Mesenchymal stem cell (in vitro differentiated cells and primary cell): ENCODE measurements at regions not wholly inside any gene's neighbourhood (a gene's known extent, or its start where the extent isn't known, plus 50 kb on each side); places are given as distances from the start of the nearest gene placed in this dataset.

ENCODE experiments used
- DNase-seq: peaks from one replicate; pipeline ENCODE4 v3.0.0-alpha.2; 2013
- H2AFZ ChIP-seq: one replicate; pipeline ENCODE4 v1.6.1; 2013; ENCODE audit warnings: low read depth, mild to moderate bottlenecking, control low read depth, inconsistent platforms, low read length, moderate library complexity
- H2AK5ac ChIP-seq: 2 replicates; pipeline ENCODE4 v1.6.1; 2013; ENCODE audit warnings: low read length, moderate library complexity, mild to moderate bottlenecking, inconsistent platforms; ENCODE audit not compliant: severe bottlenecking
- H2BK120ac ChIP-seq: one replicate; pipeline ENCODE4 v1.6.1; 2013; ENCODE audit warnings: low read depth, mild to moderate bottlenecking, inconsistent platforms, low read length, moderate library complexity
- H2BK12ac ChIP-seq, 2 experiments: one replicate each; pipeline ENCODE4 v1.6.1; 2013; ENCODE audit warnings: inconsistent platforms in 2 of 2, low read length in 2 of 2, mild to moderate bottlenecking in 2 of 2, moderate library complexity in 2 of 2, control low read depth in 1 of 2
- H2BK15ac ChIP-seq: one replicate; pipeline ENCODE4 v1.6.1; 2013; ENCODE audit warnings: mild to moderate bottlenecking, low read depth, inconsistent platforms; ENCODE audit not compliant: poor library complexity, severe bottlenecking
- H2BK5ac ChIP-seq: 2 replicates; pipeline ENCODE4 v1.6.1; 2013; ENCODE audit warnings: low read depth, mild to moderate bottlenecking, low read length, control low read depth, inconsistent platforms; ENCODE audit not compliant: poor library complexity, severe bottlenecking
- H3K14ac ChIP-seq, 2 experiments: one replicate each; pipeline ENCODE4 v1.6.1; 2013; ENCODE audit warnings: inconsistent platforms in 2 of 2, low read length in 2 of 2, control low read depth in 1 of 2, mild to moderate bottlenecking in 1 of 2, moderate library complexity in 1 of 2
- H3K18ac ChIP-seq, 2 experiments: one replicate each; pipeline ENCODE4 v1.6.1; 2013; ENCODE audit warnings: inconsistent platforms in 2 of 2, low read length in 2 of 2, control low read depth in 1 of 2, low read depth in 1 of 2, mild to moderate bottlenecking in 1 of 2
- H3K23ac ChIP-seq, 2 experiments: one replicate each; pipeline ENCODE4 v1.6.1; 2013; ENCODE audit warnings: inconsistent platforms in 2 of 2, low read length in 2 of 2, mild to moderate bottlenecking in 2 of 2, moderate library complexity in 2 of 2, control low read depth in 1 of 2
- H3K27ac ChIP-seq: 2 replicates; pipeline ENCODE4 v1.5.1; 2013; ENCODE audit warnings: mild to moderate bottlenecking, moderate library complexity, low read length, control low read depth, inconsistent platforms; ENCODE audit not compliant: poor library complexity, severe bottlenecking
- H3K27me3 ChIP-seq, 2 experiments: 2 replicates each; pipeline versions ENCODE4 v1.6.1 to v1.7.0; 2013; ENCODE audit warnings: low read length in 2 of 2, mild to moderate bottlenecking in 2 of 2, moderate library complexity in 2 of 2, control low read depth in 1 of 2, inconsistent platforms in 1 of 2; ENCODE audit not compliant: control insufficient read depth in 1 of 2, insufficient read depth in 1 of 2
- H3K36me3 ChIP-seq, 2 experiments: 2 replicates each; pipeline versions ENCODE4 v1.6.1 to v1.7.0; 2013; ENCODE audit warnings: low read length in 2 of 2, control low read depth in 1 of 2, inconsistent platforms in 1 of 2, low read depth in 1 of 2, mild to moderate bottlenecking in 1 of 2; ENCODE audit not compliant: insufficient read depth in 2 of 2, control insufficient read depth in 1 of 2
- H3K4ac ChIP-seq, 2 experiments: one replicate each; pipeline ENCODE4 v1.6.1; 2013; ENCODE audit warnings: inconsistent platforms in 2 of 2, low read length in 2 of 2, mild to moderate bottlenecking in 2 of 2, moderate library complexity in 2 of 2, control low read depth in 1 of 2, low read depth in 1 of 2
- H3K4me1 ChIP-seq: 2 replicates; pipeline ENCODE4 v1.6.1; 2013; ENCODE audit warnings: low read depth, low read length, control low read depth; ENCODE audit not compliant: control insufficient read depth, insufficient read depth
- H3K4me2 ChIP-seq: 2 replicates; pipeline ENCODE4 v1.6.1; 2013; ENCODE audit warnings: low read length, mild to moderate bottlenecking, inconsistent platforms; ENCODE audit not compliant: poor library complexity, severe bottlenecking
- H3K4me3 ChIP-seq, 2 experiments: 2 replicates each; pipeline versions ENCODE4 v1.5.1 to v1.7.0; 2013; ENCODE audit warnings: low read length in 2 of 2, mild to moderate bottlenecking in 2 of 2, control low read depth in 1 of 2, low read depth in 1 of 2; ENCODE audit not compliant: insufficient read depth in 1 of 2
- H3K79me1 ChIP-seq: replicated peaks from 2 replicates; pipeline ENCODE4 v1.6.1; 2013; ENCODE audit warnings: mild to moderate bottlenecking, control low read depth, low read length, inconsistent platforms; ENCODE audit not compliant: poor library complexity, severe bottlenecking
- H3K9ac ChIP-seq: 2 replicates; pipeline ENCODE4 v1.7.0; 2013; ENCODE audit warnings: mild to moderate bottlenecking, low read length, moderate library complexity
- H3K9me3 ChIP-seq: 2 replicates; pipeline ENCODE4 v1.7.0; 2013; ENCODE audit warnings: mild to moderate bottlenecking, low read length; ENCODE audit not compliant: control insufficient read depth
- H4K8ac ChIP-seq: one replicate; pipeline ENCODE4 v1.6.1; 2013; ENCODE audit warnings: inconsistent platforms, mild to moderate bottlenecking, low read length, moderate library complexity
- H4K91ac ChIP-seq: one replicate; pipeline ENCODE4 v1.6.1; 2013; ENCODE audit warnings: mild to moderate bottlenecking, low read length, inconsistent platforms
- WGBS: methylation state at CpG from one replicate; pipeline ENCODE4 v1.1.7; 2013; ENCODE audit warnings: mixed read lengths; 5-methylcytosine and 5-hydroxymethylcytosine counted together

DNA sequence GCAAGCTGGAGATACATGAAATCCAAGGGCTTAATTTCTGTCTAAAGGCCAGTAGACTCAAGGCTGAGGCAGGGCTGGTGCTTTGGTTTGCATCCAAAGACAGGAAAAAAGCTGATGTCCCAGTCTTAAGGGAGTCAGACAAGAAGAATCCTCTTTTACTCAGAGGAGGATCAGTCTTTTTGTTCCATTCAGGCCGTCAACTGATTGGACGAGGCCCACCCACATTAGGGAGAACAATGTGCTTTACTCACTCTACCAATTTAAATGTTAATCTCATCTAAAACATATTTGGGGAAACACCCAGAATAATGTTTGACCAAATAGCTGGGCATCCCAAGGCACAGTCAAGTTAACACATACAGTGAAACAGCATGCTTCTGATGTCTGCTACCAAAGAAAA, 388.5 kb upstream of the CHRM2 start:
- no peaks in the 10 kb centered on the region for H3K79me1 ChIP-seq
- no peak overlapping the region for H4K8ac ChIP-seq
- no peaks in the 10 kb centered on the region for H3K36me3 ChIP-seq
- no peaks in the 10 kb centered on the region for H3K4me1 ChIP-seq
- H2BK15ac ChIP-seq, result no peak overlapping the region
- no peak overlapping the region for H3K4me2 ChIP-seq
- DNase-seq, result no peak
- no peak overlapping the region for H2BK120ac ChIP-seq
- H3K4ac ChIP-seq, result no peak overlapping the region
- H3K18ac ChIP-seq, result no peak overlapping the region
- no peak overlapping the region for H2AK5ac ChIP-seq
- H3K23ac ChIP-seq, result no peak overlapping the region
- no peak overlapping the region for H3K4me3 ChIP-seq
- no peak overlapping the region for H3K27ac ChIP-seq
- H3K27me3 ChIP-seq, result no peaks in the 10 kb centered on the region
- no peak overlapping the region for H2BK12ac ChIP-seq
- H3K14ac ChIP-seq, result no peak overlapping the region
- no peak overlapping the region for H2AFZ ChIP-seq
- no peak overlapping the region for H2BK5ac ChIP-seq
- no peak overlapping the region for H4K91ac ChIP-seq
- H3K9ac ChIP-seq, result no peak overlapping the region
- H3K9me3 ChIP-seq, result peaks cover 19% of the 10 kb centered on the region
- 65% methylated on average over 2 of the region's 2 CpGs for WGBS

DNA sequence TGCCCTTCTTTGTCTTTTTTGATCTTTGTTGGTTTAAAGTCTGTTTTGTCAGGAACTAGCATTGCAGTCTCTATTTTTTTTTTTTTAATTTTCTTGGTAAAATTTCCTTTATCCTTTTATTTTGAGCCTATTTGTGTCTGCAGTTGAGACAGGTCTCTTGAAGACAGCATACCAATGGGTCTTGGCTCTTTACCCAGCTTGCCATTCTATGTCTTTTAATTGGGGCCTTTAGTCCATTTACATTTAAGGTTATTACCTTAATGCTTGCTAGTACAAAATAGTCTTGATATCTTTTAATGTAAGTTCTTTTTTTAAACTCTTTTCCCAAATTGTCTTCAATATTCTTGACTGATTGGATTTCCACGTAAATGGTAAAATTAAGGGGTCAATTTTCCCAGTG, 398.3 kb upstream of the CHRM2 start:
- WGBS, result no CpG with 5 or more reads among the region's 1 CpG
- Histone ChIP-seq H2AFZ (no peak overlapping the region), H3K18ac (no peak overlapping the region), H3K79me1 (no peaks in the 10 kb centered on the region), H2BK120ac (no peak overlapping the region), H3K4me3 (no peak overlapping the region), H3K14ac (no peak overlapping the region), H4K8ac (no peak overlapping the region), H3K36me3 (no peaks in the 10 kb centered on the region), H2BK15ac (no peak overlapping the region), H3K27me3 (no peaks in the 10 kb centered on the region), H3K27ac (no peak overlapping the region), H3K4me1 (no peaks in the 10 kb centered on the region), H4K91ac (no peak overlapping the region), H3K23ac (no peak overlapping the region), H3K9me3 (peaks cover 32% of the 10 kb centered on the region), H3K4ac (no peak overlapping the region), H3K4me2 (no peak overlapping the region), H2BK5ac (no peak overlapping the region), H2AK5ac (no peak overlapping the region), H3K9ac (no peak overlapping the region), H2BK12ac (no peak overlapping the region)
- DNase-seq, result no peak

DNA sequence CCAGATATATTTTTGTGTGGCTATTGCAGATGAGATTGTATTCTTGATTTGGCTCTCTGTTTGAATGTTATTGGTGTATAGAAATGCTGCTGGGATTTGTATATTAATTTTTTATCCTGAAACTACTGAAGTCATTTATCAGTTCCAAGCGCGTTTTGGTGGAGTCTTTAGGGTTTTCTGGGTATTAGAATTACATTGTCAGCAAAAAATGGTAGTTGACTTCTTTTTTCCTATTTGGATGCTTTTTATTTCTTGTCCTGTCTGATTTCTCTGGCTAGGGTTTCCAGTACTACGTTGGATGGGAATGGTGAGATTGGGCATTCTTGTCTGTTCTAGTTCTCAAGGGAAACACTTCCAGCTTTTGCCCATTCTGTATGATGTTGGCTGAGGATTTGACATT, 415.5 kb upstream of the CHRM2 start:
- no peak overlapping the region for H3K9ac ChIP-seq
- no peak overlapping the region for H4K8ac ChIP-seq
- peaks cover 14% of the 10 kb centered on the region for H3K9me3 ChIP-seq
- no peak overlapping the region for H3K18ac ChIP-seq
- no peaks in the 10 kb centered on the region for H3K36me3 ChIP-seq
- H3K4ac ChIP-seq, result no peak overlapping the region
- no peak overlapping the region for H2BK120ac ChIP-seq
- H3K14ac ChIP-seq, result no peak overlapping the region
- no peak overlapping the region for H4K91ac ChIP-seq
- H2AFZ ChIP-seq, result no peak overlapping the region
- H2BK12ac ChIP-seq, result no peak overlapping the region
- H2AK5ac ChIP-seq, result no peak overlapping the region
- WGBS, result 97% methylated on average over 3 of the region's 3 CpGs
- no peak overlapping the region for H3K23ac ChIP-seq
- no peak overlapping the region for H3K4me2 ChIP-seq
- H3K27me3 ChIP-seq, result no peaks in the 10 kb centered on the region
- no peak overlapping the region for H3K27ac ChIP-seq
- no peak overlapping the region for H3K4me3 ChIP-seq
- H2BK15ac ChIP-seq, result no peak overlapping the region
- H2BK5ac ChIP-seq, result no peak overlapping the region
- no peak for DNase-seq
- H3K4me1 ChIP-seq, result no peaks in the 10 kb centered on the region
- H3K79me1 ChIP-seq, result no peaks in the 10 kb centered on the region

DNA sequence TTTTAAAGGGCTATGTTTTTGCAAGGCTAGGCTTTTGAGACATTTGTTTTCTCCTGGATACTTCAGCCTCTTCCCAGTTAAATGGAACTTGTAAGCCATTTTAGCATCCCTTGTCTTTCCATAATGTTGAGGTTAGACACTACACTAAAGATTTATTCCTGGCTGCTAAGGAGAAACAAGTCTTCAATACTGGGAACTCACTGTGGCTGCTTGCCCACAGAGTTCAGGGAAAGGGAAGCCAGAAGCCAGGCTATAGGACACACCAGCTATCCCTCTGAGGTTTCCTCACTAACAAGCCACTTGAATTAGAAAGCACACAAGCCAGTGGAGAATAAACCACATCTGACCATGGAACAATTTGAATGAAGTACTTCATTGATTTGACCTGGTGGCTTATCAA, 421.7 kb upstream of the CHRM2 start:
- Histone ChIP-seq H3K4me2 (no peak overlapping the region), H3K4me1 (no peaks in the 10 kb centered on the region), H3K4me3 (no peak overlapping the region), H3K27me3 (no peaks in the 10 kb centered on the region), H3K23ac (no peak overlapping the region), H3K36me3 (no peaks in the 10 kb centered on the region), H2BK15ac (no peak overlapping the region), H3K79me1 (no peaks in the 10 kb centered on the region), H2BK120ac (no peak overlapping the region), H2AFZ (no peak overlapping the region), H3K9ac (no peak overlapping the region), H3K9me3 (peaks cover 2% of the 10 kb centered on the region), H3K14ac (no peak overlapping the region), H2BK12ac (no peak overlapping the region), H3K4ac (no peak overlapping the region), H3K27ac (no peak overlapping the region), H2BK5ac (no peak overlapping the region), H4K8ac (no peak overlapping the region), H4K91ac (no peak overlapping the region), H2AK5ac (no peak overlapping the region), H3K18ac (no peak overlapping the region)
- no peak for DNase-seq
